K562 (cell line): ENCODE measurements at regions not wholly inside any gene's neighbourhood (a gene's known extent, or its start where the extent isn't known, plus 50 kb on each side); places are given as distances from the start of the nearest gene placed in this dataset.

Experiments
- ATF1 ChIP-seq, 2 experiments: fragments of 450-650 bp in 1 of 2; IDR thresholded peaks; 2 replicates each; pipeline ENCODE4 v1.6.1; 2016; ENCODE audit warnings: missing compliant biosample characterization in 1 of 2, missing genetic modification characterization in 1 of 2
- GABPA ChIP-seq: fragments of 200-800 bp; sonication (Bioruptor generic); conservative IDR thresholded peaks from 2 replicates; pipeline ENCODE4 v1.6.1; 2016; ENCODE audit warnings: low read depth, missing genetic modification characterization, missing compliant biosample characterization
- KDM2B ChIP-seq: fragments of 250-450 bp; sonication (Bioruptor Pico); IDR thresholded peaks from 2 replicates; pipeline ENCODE4 v1.8.0; 2021; ENCODE audit warnings: mild to moderate bottlenecking, moderate library complexity
- LEF1 ChIP-seq: fragments of 450-650 bp; IDR thresholded peaks from 2 replicates; pipeline ENCODE4 v1.6.1; 2016; ENCODE audit warnings: mild to moderate bottlenecking

DNA sequence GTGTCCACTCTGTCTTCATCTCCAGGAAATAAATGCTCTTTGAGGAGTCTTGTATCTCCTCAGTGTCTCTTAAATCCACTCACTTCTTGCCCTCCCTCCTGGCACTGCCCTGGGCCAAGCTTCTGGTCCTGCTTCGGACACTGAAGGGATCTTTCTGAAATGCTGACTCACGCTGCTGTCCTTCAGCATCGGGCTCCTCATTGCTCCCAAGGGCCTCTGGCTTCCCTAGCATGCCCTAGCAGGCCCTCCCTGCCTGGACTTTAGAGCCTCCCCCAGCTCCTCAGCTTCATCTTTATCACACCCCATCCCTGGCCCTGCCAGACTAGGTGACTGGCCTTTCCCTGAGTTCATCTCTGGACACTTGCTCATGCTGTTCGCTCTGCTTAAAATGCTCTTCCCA, 96.6 kb downstream of the FOXD2 start:
- TF ChIP-seq LEF1, result no peak
- no peak for TF ChIP-seq ATF1 (CRISPR knock-in tag; IDR thresholded peaks at IDR 0.05)
- no peak for TF ChIP-seq ATF1 (tag; IDR thresholded peaks at IDR 0.05)
- no peak for TF ChIP-seq GABPA (tag)
- TF ChIP-seq KDM2B (CRISPR knock-in tag), result no peak
